ENCODE measurements at regions not wholly inside any gene's neighbourhood (a gene's known extent, or its start where the extent isn't known, plus 50 kb on each side); places are given as distances from the start of the nearest gene placed in this dataset.

GRCh38 chr21:27734146-27734545 is 767.3 kb upstream of the ADAMTS5 start:
- TF ChIP-seq CTCF (IDR thresholded peaks at IDR 0.05; ENCODE audit: poor library complexity) (no peak), EZH2 (IDR thresholded peaks at IDR 0.05; ENCODE audit: borderline replicate concordance) (no peak)
